ENCODE measurements at regions not wholly inside any gene's neighbourhood (a gene's known extent, or its start where the extent isn't known, plus 50 kb on each side); places are given as distances from the start of the nearest gene placed in this dataset.

- no peak for TF ChIP-seq CTCF (IDR thresholded peaks at IDR 0.05)
- no peak for TF ChIP-seq POLR2A (IDR thresholded peaks at IDR 0.05)
Measured at GRCh38 chr6:125507987-125508655, 206.4 kb upstream of the HDDC2 start.

Data from lower leg skin (tissue), 3 donors.